SU-DHL-6 (cell line): ENCODE measurements at regions not wholly inside any gene's neighbourhood (a gene's known extent, or its start where the extent isn't known, plus 50 kb on each side); places are given as distances from the start of the nearest gene placed in this dataset.
"Not testable (repeated sequence)": the region's sequence is repeated elsewhere in the genome, so short reads cannot be mapped to it uniquely, and the experiment has no call there.

Experiments
- H2AFZ ChIP-seq: fragments of 200-600 bp; sonication (generic); 2 replicates; pipeline ENCODE4 v1.6.1; 2014; ENCODE audit warnings: low read depth, mild to moderate bottlenecking, moderate library complexity, mixed read lengths, antibody characterized with exemption, low read length; ENCODE audit not compliant: severe bottlenecking
- H3F3A ChIP-seq: fragments of 200-600 bp; shearing (Covaris generic); 2 replicates; pipeline ENCODE4 v1.6.0; 2016; ENCODE audit warnings: antibody characterized with exemption, mild to moderate bottlenecking; ENCODE audit not compliant: insufficient read depth
- H3K27ac ChIP-seq: fragments of 200-600 bp; sonication (generic); 2 replicates; pipeline ENCODE4 v1.5.1; 2016; ENCODE audit warnings: low read depth, mild to moderate bottlenecking, low read length, moderate library complexity, mixed read lengths
- H3K27me3 ChIP-seq: fragments of 200-600 bp; sonication (generic), shearing (Covaris generic); 2 replicates; pipeline ENCODE4 v1.6.0; 2014; ENCODE audit warnings: mild to moderate bottlenecking, low read length
- H3K36me3 ChIP-seq: fragments of 200-600 bp; sonication (generic); 2 replicates; pipeline ENCODE4 v1.6.1; 2014; ENCODE audit warnings: mild to moderate bottlenecking, low read length, mixed read lengths
- H3K4me2 ChIP-seq: fragments of 300-600, 200-600 bp; shearing (Covaris generic), sonication (generic); 2 replicates; pipeline ENCODE4 v1.6.0; 2014; ENCODE audit warnings: low read length, low read depth, mild to moderate bottlenecking; ENCODE audit not compliant: poor library complexity, severe bottlenecking
- H3K4me3 ChIP-seq: fragments of 200-600 bp; sonication (generic); 2 replicates; pipeline ENCODE4 v1.5.1; 2014; ENCODE audit warnings: antibody characterized with exemption, low read length, mild to moderate bottlenecking, mixed read lengths; ENCODE audit not compliant: insufficient read depth, poor library complexity, severe bottlenecking
- H3K79me2 ChIP-seq: fragments of 200-600 bp; sonication (generic); 2 replicates; pipeline ENCODE4 v1.6.1; 2014; ENCODE audit warnings: mild to moderate bottlenecking, low read length, moderate library complexity; ENCODE audit not compliant: insufficient read depth
- H3K9ac ChIP-seq: fragments of 200-600 bp; sonication (generic); 2 replicates; pipeline ENCODE4 v1.7.0; 2014; ENCODE audit warnings: mild to moderate bottlenecking, low read length
- H3K9me2 ChIP-seq: fragments of 200-600 bp; sonication (generic); replicated peaks from 2 replicates; pipeline ENCODE4 v1.6.1; 2014; ENCODE audit warnings: low read length; ENCODE audit not compliant: insufficient read depth
- H3K9me3 ChIP-seq: fragments of 200-600 bp; sonication (generic); 2 replicates; pipeline ENCODE4 v1.6.1; 2014; ENCODE audit warnings: low read length, mixed read lengths; ENCODE audit not compliant: insufficient read depth
- H4K20me1 ChIP-seq: fragments of 200-600 bp; sonication (generic); 2 replicates; pipeline ENCODE4 v1.6.1; 2014; ENCODE audit warnings: low read depth, mild to moderate bottlenecking, antibody characterized with exemption, low read length, moderate library complexity, mixed read lengths
- EZH2phosphoT487 ChIP-seq: fragments of 200-600 bp; sonication (generic), shearing (Covaris generic); conservative IDR thresholded peaks from 2 replicates; pipeline ENCODE4 v1.6.1; 2018; ENCODE audit warnings: mild to moderate bottlenecking, antibody characterized with exemption, low read length, moderate library complexity, mixed read lengths
- TF ChIP-seq, protein P1 (sequence below): fragments of 200-600 bp; sonication (generic); IDR thresholded peaks from one replicate; pipeline ENCODE4 v1.5.1; 2017; ENCODE audit warnings: antibody characterized with exemption, mild to moderate bottlenecking, low read length, moderate library complexity; ENCODE audit not compliant: insufficient read depth, poor library complexity, severe bottlenecking

DNA sequence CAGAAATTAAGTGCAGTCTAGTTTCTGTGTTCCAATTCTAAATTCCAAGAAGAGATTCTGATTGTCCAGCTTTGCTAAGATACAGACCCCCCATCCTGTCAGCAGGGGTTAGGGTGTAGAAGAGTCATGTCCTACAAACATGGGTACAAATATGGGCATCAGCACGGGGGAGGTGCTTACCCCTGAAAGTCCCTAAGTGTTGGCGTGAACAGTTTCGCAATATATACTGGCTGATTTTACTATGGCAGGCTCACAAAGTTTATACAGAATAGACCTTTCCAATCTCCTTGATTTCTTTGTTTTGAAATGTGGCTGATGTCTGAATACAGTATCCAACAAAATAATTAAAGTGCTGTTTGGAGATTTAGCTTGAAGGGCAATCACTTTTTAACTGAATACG, 71.6 kb upstream of the PPM1H start:
- no peak overlapping the region for H2AFZ ChIP-seq
- no peak overlapping the region for H3K9ac ChIP-seq
- H3K9me2 ChIP-seq = no peaks in the 10 kb centered on the region
- no peaks in the 10 kb centered on the region for H3K79me2 ChIP-seq
- H3K27ac ChIP-seq = no peak overlapping the region
- H3K27me3 ChIP-seq = no peaks in the 10 kb centered on the region
- no peak overlapping the region for H3K4me3 ChIP-seq
- TF ChIP-seq, protein P1, sequence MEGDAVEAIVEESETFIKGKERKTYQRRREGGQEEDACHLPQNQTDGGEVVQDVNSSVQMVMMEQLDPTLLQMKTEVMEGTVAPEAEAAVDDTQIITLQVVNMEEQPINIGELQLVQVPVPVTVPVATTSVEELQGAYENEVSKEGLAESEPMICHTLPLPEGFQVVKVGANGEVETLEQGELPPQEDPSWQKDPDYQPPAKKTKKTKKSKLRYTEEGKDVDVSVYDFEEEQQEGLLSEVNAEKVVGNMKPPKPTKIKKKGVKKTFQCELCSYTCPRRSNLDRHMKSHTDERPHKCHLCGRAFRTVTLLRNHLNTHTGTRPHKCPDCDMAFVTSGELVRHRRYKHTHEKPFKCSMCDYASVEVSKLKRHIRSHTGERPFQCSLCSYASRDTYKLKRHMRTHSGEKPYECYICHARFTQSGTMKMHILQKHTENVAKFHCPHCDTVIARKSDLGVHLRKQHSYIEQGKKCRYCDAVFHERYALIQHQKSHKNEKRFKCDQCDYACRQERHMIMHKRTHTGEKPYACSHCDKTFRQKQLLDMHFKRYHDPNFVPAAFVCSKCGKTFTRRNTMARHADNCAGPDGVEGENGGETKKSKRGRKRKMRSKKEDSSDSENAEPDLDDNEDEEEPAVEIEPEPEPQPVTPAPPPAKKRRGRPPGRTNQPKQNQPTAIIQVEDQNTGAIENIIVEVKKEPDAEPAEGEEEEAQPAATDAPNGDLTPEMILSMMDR = no peak
- TF ChIP-seq EZH2phosphoT487 = no peak
- H3K4me2 ChIP-seq = no peak overlapping the region
- H3K9me3 ChIP-seq = no peaks in the 10 kb centered on the region
- no peaks in the 10 kb centered on the region for H3F3A ChIP-seq
- no peaks in the 10 kb centered on the region for H3K36me3 ChIP-seq
- H4K20me1 ChIP-seq = no peaks in the 10 kb centered on the region

DNA sequence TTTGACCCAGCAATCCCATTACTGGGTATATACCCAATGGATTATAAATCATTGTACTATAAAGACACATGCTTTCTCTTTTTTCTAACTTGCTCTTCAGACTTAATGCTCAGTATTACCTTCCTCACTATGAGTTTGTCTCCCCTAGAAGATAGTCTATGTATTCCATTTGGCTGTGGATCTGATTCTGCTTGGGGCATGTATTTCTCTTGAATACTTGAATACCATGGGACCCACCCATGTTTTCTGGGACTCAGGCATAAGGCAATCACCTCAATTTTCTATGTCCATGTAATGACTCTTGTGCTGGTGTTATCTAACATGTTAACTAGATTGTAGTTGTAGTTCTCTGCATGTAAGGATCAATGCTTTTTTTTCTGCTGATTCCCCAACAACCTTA, 70.4 kb upstream of the PPM1H start:
- Histone ChIP-seq H3K9me3 (no peaks in the 10 kb centered on the region), H4K20me1 (no peaks in the 10 kb centered on the region), H3K9me2 (no peaks in the 10 kb centered on the region), H3K36me3 (no peaks in the 10 kb centered on the region), H3F3A (no peaks in the 10 kb centered on the region), H3K79me2 (no peaks in the 10 kb centered on the region), H3K4me2 (no peak overlapping the region), H3K4me3 (no peak overlapping the region), H2AFZ (no peak overlapping the region), H3K9ac (no peak overlapping the region), H3K27me3 (no peaks in the 10 kb centered on the region), H3K27ac (no peak overlapping the region)
- TF ChIP-seq, protein P1 = no peak
- TF ChIP-seq EZH2phosphoT487 = no peak

DNA sequence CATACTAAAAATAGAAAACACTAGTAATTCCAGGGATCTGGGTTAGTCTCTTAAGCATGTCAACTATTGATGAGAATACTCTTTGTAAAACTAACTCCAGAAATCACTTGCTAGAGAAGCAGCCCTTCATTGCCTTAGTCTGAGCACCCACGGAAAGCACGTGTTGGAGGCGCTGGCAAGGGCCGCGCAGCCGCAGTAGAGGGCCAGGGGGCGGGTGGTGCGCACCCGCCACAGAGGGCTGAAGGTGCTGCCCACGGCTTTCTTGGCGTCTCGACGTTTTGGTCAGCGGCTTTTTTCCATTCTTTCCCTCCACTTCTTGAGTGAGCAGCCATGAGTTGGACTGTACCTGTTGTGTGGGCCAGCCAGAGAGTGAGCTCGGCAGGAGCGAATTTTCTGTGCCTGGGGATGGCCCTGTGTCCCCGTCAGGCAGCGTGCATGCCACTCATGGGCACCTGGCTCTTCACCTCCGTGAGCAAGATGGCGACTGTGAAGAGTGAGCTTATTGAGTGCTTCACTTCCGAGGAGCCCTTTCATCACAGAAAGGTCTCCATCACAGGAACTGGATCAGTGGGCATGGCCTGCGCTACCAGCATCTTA, 68.4 kb upstream of the PPM1H start:
- H2AFZ ChIP-seq = no peak overlapping the region
- no peak overlapping the region for H3K9ac ChIP-seq
- TF ChIP-seq, protein P1 = no peak
- no peak for TF ChIP-seq EZH2phosphoT487

DNA sequence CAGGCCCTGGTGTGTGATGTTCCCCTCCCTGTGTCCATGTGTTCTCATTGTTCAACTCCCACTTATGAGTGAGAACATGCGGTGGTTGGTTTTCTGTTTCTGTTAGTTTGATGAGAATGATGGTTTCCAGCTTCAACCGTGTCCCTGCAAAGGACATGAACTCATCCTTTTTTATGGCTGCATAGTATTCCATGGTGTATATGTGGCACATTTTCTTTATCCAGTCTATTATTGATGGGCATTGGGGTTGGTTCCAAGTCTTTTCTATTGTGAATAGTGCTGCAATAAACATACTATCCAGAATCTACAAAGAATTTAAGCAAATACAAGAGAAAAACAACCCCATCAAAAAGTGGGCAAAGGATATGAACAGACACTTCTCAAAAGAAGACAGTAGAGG, 67.1 kb upstream of the PPM1H start:
- not testable (repeated sequence) for H3K9me2 ChIP-seq, H3K9ac ChIP-seq, H3K9me3 ChIP-seq

More for the DNA sequence above, 68.4 kb upstream of the PPM1H start:
- H3K4me3 ChIP-seq = no peak overlapping the region
- H3F3A ChIP-seq = no peaks in the 10 kb centered on the region
- H3K9me3 ChIP-seq = no peaks in the 10 kb centered on the region
- H3K9me2 ChIP-seq = no peaks in the 10 kb centered on the region
- H3K27me3 ChIP-seq = no peaks in the 10 kb centered on the region
- H3K79me2 ChIP-seq = no peaks in the 10 kb centered on the region
- no peak overlapping the region for H3K27ac ChIP-seq
- no peaks in the 10 kb centered on the region for H3K36me3 ChIP-seq
- no peaks in the 10 kb centered on the region for H4K20me1 ChIP-seq
- H3K4me2 ChIP-seq = no peak overlapping the region

More for the DNA sequence above, 67.1 kb upstream of the PPM1H start:
- not testable (repeated sequence) for H3F3A ChIP-seq, H3K4me3 ChIP-seq, H3K27ac ChIP-seq, H3K27me3 ChIP-seq, H4K20me1 ChIP-seq, H3K79me2 ChIP-seq, H3K36me3 ChIP-seq, H3K4me2 ChIP-seq, H2AFZ ChIP-seq
